AG04449 (cell line): ENCODE measurements at regions not wholly inside any gene's neighbourhood (a gene's known extent, or its start where the extent isn't known, plus 50 kb on each side); places are given as distances from the start of the nearest gene placed in this dataset.
"Not testable (repeated sequence)": the region's sequence is repeated elsewhere in the genome, so short reads cannot be mapped to it uniquely, and the experiment has no call there.

ENCODE experiments used
- CTCF ChIA-PET: fragments of 350-600 bp; formaldehyde crosslinking; extraction: SDS; loops from one replicate; lab custom pipeline; 2021; ENCODE audit warnings: antibody characterized with exemption; lab: Yijun Ruan, JAX
- POLR2A ChIA-PET: fragments of 400-600, 350-600 bp; formaldehyde crosslinking; extraction: SDS; loops from one replicate; lab custom pipeline; 2020; ENCODE audit warnings: antibody characterized with exemption, inconsistent platforms; lab: Yijun Ruan, JAX
- DNase-seq: peaks from one replicate; pipeline ENCODE4 v3.0.0-alpha.2; 2010; ENCODE audit warnings: low read depth, low spot score
- H3K4me3 ChIP-seq: 2 replicates; pipeline ENCODE4 v1.5.1; 2011; ENCODE audit warnings: low read depth, mild to moderate bottlenecking, control low read depth, low read length
- CTCF ChIP-seq: IDR thresholded peaks from one replicate; pipeline ENCODE4 v1.5.1; 2011; ENCODE audit warnings: mild to moderate bottlenecking, moderate library complexity, low read length, control low read depth, inconsistent platforms; ENCODE audit not compliant: insufficient read depth; ENCODE audit errors: missing control alignments

GRCh38 chr7:35853194-35853593, 52.3 kb downstream of the SEPTIN7 start:
- POLR2A ChIA-PET = not testable (repeated sequence)

GRCh38 chr7:35854311-35854710, 53.5 kb downstream of the SEPTIN7 start:
- ChIA-PET CTCF (no interaction called here), POLR2A (no interaction called here)
- DNase-seq = no peak
- TF ChIP-seq CTCF = no peak
- H3K4me3 ChIP-seq = no peak overlapping the region

More at GRCh38 chr7:35853194-35853593, 52.3 kb downstream of the SEPTIN7 start:
- DNase-seq, H3K4me3 ChIP-seq: not testable (repeated sequence)
- CTCF ChIA-PET = interaction anchor here (0.9 to 1.5 kb wide), 3 partner anchors 8 to 54 kb away, joined by 3 read pairs; no protein-coding TSS in a partner anchor

- POLR2A ChIA-PET = interaction anchor here (0.6 kb wide), 1 partner anchor 56 kb away, joined by 3 read pairs; the partner anchor contains the start of gene SEPTIN7
- CTCF ChIA-PET = no interaction called here
- H3K4me3 ChIP-seq = no peak overlapping the region
- TF ChIP-seq CTCF = no peak
- DNase-seq = no peak
Measured at GRCh38 chr7:35856175-35856574, 55.3 kb downstream of the SEPTIN7 start.

GRCh38 chr7:35860664-35861063, 59.8 kb downstream of the SEPTIN7 start:
- DNase-seq = no peak
- ChIA-PET CTCF (interaction anchor here (0.8 kb wide), 1 partner anchor 26 kb away, joined by 3 read pairs; no protein-coding TSS in a partner anchor), POLR2A (interaction anchor here (0.7 kb wide), 1 partner anchor 191 kb away, joined by 3 read pairs; no protein-coding TSS in a partner anchor)
- no peak overlapping the region for H3K4me3 ChIP-seq
- no peak for TF ChIP-seq CTCF

- CTCF ChIA-PET = no interaction called here
- POLR2A ChIA-PET = no interaction called here
- DNase-seq = no peak
Measured at GRCh38 chr7:35865287-35865686, 64.4 kb downstream of the SEPTIN7 start.

GRCh38 chr7:35866186-35866585, 65.3 kb downstream of the SEPTIN7 start:
- TF ChIP-seq CTCF = no peak
- DNase-seq = no peak
- ChIA-PET POLR2A (no interaction called here), CTCF (interaction anchor here (1.4 kb wide), 1 partner anchor 19 kb away, joined by 3 read pairs; no protein-coding TSS in a partner anchor)
- H3K4me3 ChIP-seq = no peak overlapping the region

More at GRCh38 chr7:35865287-35865686, 64.4 kb downstream of the SEPTIN7 start:
- TF ChIP-seq CTCF = no peak
- H3K4me3 ChIP-seq = no peak overlapping the region

- DNase-seq, POLR2A ChIA-PET, CTCF ChIA-PET, H3K4me3 ChIP-seq: not testable (repeated sequence)
Measured at GRCh38 chr7:35869117-35869516, 68.3 kb downstream of the SEPTIN7 start.
